ENCODE measurements at regions not wholly inside any gene's neighbourhood (a gene's known extent, or its start where the extent isn't known, plus 50 kb on each side); places are given as distances from the start of the nearest gene placed in this dataset.
"Not testable (repeated sequence)": the region's sequence is repeated elsewhere in the genome, so short reads cannot be mapped to it uniquely, and the experiment has no call there.

- no peak for DNase-seq (ENCODE audit: low read depth)
These were observed 156.2 kb upstream of the FOXK1 start for GRCh38 chr7:4525884-4526283.

GRCh38 chr7:4527988-4528636, 154.0 kb upstream of the FOXK1 start:
- no peak for DNase-seq (ENCODE audit: low read depth)

DNA sequence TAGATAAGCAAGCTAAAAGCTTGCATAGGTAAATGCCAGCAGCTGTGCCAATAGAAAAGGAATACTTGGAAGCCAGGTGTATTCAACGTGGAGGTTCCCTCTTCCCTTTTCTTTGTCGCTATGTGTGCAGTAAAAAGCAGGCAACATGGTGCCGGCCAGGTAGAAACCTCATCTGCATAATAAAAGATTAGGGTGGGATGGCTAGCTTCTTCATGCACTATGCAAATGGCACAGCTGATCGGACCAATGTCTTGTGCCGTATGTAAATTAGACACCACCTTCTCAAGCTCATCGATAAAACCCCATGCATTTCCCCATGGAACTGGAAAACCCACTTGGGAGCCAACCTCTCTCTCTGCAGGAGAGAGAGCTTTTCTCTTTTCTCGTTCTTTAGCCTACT, 150.9 kb upstream of the FOXK1 start:
- no peak for DNase-seq (ENCODE audit: low read depth)

GRCh38 chr7:4533339-4533738, 148.8 kb upstream of the FOXK1 start:
- DNase-seq (ENCODE audit: low read depth): not testable (repeated sequence)

GRCh38 chr7:4549681-4550080, 132.4 kb upstream of the FOXK1 start:
- DNase-seq (ENCODE audit: low read depth): no peak

DNA sequence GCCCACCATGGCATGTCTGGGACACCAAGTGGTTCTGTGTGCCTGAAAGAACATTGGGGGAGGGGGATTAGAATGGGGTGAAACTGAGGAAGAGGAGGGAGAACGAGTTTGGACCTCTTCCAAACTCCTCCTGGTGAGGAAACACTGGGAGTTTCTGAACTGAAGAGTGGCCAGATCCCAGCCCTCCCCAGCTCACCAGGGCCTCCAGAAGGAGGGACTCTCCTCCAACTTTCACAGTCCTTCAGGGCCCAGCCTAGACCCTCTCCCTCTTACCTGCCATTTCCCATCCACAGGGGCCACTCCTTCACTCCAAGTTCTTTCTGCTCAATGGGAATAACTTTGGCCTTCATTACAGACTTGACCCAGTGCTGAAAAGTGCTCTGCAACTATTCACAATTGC, 132.0 kb upstream of the FOXK1 start:
- no peak for DNase-seq (ENCODE audit: low read depth)

DNA sequence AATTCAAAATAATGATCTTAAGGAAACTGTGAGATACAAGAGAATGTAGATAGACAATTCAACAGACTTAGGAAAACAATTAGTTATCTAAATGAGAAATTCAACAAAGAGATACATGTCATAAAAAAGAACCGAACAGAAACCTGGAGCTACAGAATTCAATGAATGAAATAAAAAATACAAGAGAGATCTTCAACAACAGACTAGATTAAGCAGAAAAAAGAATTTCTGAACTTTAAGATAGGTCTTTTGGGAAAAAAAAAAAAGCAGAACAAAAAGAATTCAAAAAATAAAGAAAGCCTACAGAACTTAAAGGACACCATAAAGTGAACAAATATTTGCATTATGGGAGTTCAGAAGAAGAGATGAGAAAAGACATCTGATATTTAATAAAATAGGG, 129.1 kb upstream of the FOXK1 start:
- no peak for DNase-seq (ENCODE audit: low read depth)

- no peak for DNase-seq (ENCODE audit: low read depth)
These were observed 125.0 kb upstream of the FOXK1 start for GRCh38 chr7:4556868-4557793.

DNA sequence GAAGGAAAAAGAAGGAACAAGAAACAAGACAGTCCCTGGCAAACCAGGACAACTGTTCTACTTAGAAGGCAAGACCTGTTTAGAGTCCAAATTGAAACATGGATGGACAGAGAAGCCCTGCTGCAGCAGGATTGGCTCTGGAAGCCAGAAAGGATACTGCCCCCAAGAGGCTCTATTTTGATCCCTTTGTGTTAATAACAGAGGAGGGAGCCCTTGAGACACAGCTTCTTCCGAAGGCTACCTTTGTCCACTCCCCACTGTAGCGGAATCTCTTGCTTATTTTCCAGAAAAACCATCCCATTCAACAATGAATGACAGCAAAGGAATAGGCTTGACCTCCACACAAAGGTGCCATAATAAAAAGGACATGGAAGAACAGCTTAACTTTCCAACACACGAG, 120.3 kb upstream of the FOXK1 start:
- no peak for DNase-seq (ENCODE audit: low read depth)

GRCh38 chr7:4566714-4567113, 115.4 kb upstream of the FOXK1 start:
- DNase-seq (ENCODE audit: low read depth): no peak

- DNase-seq (ENCODE audit: low read depth): no peak
These were observed 107.2 kb upstream of the FOXK1 start for GRCh38 chr7:4574851-4575250.

- DNase-seq (ENCODE audit: low read depth): no peak
These were observed 106.8 kb upstream of the FOXK1 start for GRCh38 chr7:4575254-4575653.

- DNase-seq (ENCODE audit: low read depth): no peak
These were observed 78.9 kb upstream of the FOXK1 start for GRCh38 chr7:4602905-4603842.

- no peak for DNase-seq (ENCODE audit: low read depth)
These were observed 78.3 kb upstream of the FOXK1 start for GRCh38 chr7:4603843-4604231.

- DNase-seq (ENCODE audit: low read depth): no peak
These were observed 77.6 kb upstream of the FOXK1 start for GRCh38 chr7:4604456-4604940.

- no peak for DNase-seq (ENCODE audit: low read depth)
These were observed 75.3 kb upstream of the FOXK1 start for GRCh38 chr7:4606797-4607196.

- no peak for DNase-seq (ENCODE audit: low read depth)
These were observed 74.8 kb upstream of the FOXK1 start for GRCh38 chr7:4607311-4607729.

DNA sequence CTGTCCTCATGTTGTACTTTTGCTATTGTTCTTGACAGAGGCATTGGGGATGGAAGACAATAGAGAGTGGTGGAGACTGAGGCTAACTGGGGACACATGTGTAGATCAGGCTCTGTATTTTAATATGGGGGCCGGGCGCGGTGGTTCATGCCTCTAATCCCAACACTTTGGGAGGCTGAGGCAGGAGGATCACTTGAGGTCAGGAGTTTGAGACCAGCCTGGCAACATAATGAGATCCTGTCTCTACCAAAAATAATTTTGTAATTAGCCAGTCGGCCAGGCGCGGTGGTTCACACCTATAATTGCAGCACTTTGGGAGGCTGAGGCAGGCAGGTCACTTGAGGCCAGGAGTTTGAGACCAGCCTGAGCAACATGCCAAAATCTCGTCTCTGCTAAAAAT, 72.5 kb upstream of the FOXK1 start:
- DNase-seq (ENCODE audit: low read depth): not testable (repeated sequence)

GRCh38 chr7:4610768-4611467, 71.2 kb upstream of the FOXK1 start:
- no peak for DNase-seq (ENCODE audit: low read depth)

- no peak for DNase-seq (ENCODE audit: low read depth)
These were observed 69.9 kb upstream of the FOXK1 start for GRCh38 chr7:4612237-4612636.

Data from CMK (cell line).